Lung microvascular endothelial cell (primary cell): ENCODE measurements at regions not wholly inside any gene's neighbourhood (a gene's known extent, or its start where the extent isn't known, plus 50 kb on each side); places are given as distances from the start of the nearest gene placed in this dataset.

Source experiments
- DNase-seq, 2 donors: peaks; one replicate each; pipeline versions ENCODE4 v3.0.0 to v3.0.0-alpha.2; 2010; ENCODE audit warnings: low read depth in 2 of 2

DNA sequence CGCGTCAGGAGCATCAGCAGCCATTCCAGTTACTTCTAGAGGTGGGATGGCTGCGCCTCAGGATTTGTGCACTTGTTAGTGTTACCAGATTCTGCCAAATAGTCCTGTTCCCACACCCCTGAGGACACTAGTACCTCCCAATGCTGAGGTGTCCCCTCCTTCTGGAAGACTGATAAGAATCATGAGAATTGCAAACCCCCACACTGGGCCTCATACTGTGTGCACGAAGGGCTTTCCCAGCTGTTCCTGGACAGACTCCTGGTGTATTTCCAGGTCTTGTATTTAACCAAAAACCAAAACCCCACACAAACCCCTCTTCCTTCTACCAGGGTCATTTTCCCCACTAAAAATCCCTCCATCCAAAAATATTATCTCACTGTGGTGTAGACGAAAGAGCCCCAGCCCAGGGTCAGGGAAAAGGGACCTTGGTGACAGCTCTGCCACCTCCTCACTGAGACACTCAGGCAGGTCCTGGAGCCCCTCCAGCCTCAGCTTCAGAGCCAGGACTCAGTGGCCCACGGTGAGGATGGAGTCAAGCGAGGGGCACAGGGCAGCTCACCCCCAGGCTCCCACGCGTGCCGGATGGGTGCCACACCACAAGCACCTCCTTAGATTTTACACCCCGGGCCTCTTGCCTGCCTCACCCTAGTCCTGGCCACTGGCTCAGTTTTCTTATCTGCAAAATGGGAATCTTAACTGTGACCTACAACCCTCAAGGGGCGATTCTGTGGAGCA, 131.4 kb upstream of the RUNX3 start:
- no peak for DNase-seq

DNA sequence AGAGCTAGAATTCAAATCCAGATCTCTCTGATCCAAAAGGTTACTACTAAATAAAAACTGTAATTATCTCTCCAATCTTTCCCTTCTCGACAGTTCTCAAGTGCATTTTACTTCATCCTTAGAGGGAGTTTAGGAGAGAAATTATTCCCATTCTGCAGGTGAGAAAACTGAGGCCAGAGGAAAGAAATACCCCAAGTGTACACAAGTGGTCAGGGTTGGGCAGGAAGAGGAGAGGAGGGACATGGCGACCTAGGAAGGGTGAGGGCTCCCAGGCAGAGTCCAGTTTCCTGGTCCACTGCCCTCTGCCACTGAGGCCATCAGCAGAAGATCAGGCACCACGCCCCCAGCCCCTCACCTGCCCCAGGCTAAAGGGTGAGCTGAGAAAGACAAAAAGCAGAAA, 127.1 kb upstream of the RUNX3 start:
- DNase-seq = no peak

DNA sequence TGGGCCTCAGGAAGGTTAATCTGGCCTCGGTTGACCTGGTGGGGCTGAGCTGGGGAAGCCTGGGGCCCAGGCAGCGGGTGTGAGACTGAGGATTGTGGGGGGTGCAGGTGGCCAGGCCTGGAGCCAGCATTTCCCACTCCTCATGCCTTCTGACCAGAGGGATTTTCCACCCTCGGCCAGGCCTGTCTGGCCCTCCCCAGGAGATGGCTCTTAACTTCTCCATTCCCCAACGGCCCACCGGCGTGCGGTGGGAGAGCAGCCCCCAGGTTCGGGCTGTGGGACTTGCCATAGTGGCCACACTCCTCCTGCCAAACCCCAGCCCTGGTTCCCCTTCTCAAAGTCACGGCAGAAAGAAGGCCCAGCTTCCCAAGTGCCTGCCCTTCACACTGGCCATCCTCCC, 126.5 kb upstream of the RUNX3 start:
- no peak for DNase-seq

GRCh38 chr1:25055961-25056360, 125.9 kb upstream of the RUNX3 start:
- no peak for DNase-seq

DNA sequence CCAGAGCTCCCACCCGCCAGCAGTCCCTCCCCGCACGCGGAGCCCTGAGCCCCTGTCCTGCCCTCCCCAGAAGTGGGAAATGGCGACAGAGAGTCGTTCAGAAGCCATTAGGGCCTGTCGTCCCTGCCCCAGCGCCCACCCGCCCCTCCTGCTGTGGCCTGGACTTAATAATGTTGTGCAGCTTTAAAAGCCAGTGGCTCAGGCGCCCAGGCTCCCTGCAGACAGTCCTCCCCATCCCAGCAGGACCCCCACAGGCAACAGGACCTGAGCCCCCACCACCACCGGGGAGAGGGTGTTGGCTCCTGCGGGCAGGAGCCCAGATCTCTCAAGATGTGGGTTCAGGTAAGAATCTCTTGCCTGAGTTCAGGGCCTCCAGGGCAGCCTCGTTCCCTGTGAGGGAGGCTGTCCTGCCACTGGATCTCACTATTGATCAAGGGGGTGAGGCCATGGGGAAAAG, 125.3 kb upstream of the RUNX3 start:
- no peak for DNase-seq

DNA sequence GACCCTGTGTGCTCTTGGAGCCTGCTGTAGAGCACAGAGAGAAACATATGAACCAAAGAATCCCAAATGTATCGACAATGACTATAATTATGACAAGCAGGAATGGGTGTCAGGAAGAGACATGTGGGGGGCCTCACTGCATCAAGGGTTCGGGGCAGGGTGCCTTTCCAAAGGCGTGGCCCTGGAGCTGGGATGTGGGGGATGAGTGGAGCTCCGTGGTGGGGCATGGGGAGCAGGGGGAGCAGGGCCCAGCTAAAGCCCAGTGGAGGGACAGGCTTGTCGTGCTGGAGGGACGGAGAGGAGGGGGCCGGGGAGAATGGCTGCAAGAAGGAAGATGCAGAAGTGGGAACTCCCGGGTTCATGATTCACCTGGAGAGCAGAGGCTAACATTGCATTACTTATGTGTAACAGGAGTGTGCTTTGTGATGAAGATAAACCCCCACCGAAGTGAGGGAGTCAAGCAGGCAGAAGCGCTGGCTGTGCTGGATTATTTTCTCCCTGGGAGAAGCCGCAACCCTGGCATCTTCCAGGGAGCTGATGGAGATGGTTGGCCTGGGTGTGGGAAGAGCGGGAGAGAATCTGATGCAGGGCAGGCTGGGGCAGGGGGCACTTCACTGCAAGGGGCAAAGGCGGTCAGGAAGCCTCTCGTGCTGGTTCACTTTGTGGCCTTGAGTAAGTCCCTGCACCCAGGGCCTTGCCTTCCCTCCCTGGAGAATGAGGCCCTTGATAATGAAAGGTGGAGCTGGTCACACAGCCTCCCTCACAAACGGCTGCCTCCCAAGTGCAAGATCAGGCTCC, 124.6 kb upstream of the RUNX3 start:
- no peak for DNase-seq

DNA sequence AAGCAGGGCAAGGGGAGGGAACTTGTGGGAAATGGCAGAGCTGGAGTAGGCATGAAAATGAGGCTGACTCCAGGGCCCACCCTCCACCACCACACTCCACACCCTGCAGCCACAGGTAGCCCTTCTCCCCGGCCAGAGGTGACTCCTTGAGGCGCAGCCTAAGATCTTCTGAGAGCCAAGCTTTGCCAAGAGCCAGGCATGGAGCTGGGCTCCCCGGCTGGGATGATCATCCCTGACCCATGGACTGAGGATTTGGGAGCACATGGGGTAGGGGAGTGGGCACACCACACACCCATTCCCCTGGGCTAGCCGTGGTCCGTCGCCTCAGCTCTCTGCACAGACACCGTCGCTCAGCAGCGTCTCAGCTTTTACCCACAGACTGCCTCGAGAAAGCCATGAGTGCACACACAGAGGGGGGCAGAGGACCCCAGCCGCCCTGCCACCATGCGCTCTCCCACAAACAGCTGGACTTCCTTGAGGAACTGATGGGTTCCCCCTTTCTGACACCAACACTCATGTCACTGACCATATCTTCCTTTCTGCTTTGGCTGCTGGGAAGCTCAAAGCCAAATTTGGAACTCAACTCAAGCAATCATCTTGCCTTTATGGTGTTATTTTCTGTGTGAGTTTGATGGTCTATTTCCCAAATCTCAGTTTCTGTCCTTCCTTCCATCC, 123.6 kb upstream of the RUNX3 start:
- DNase-seq = no peak

GRCh38 chr1:25051906-25052305, 121.8 kb upstream of the RUNX3 start:
- DNase-seq = no peak

- no peak for DNase-seq
Observed at GRCh38 chr1:25051504-25051903, 121.4 kb upstream of the RUNX3 start.

- no peak for DNase-seq
Observed at GRCh38 chr1:25050165-25050564, 120.1 kb upstream of the RUNX3 start.

DNA sequence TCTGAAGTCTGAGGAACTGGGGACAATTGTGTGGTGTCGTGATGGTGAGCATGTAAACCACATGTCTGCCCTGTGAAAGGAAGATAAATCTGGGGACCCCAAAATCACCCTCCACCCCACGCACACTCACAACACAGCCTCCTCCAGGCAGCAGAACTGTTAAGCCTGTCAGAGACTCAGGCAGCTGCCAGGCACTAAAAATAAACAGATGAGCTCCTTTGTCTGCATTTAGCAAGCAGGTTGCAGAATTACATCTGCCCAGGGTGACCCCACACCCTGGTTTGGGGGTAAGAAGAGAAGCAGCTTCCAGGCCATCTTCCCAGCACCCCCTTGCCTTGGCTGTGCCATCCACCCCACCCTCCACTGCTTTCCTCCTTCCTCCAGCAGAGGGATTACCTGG, 119.1 kb upstream of the RUNX3 start:
- no peak for DNase-seq

DNA sequence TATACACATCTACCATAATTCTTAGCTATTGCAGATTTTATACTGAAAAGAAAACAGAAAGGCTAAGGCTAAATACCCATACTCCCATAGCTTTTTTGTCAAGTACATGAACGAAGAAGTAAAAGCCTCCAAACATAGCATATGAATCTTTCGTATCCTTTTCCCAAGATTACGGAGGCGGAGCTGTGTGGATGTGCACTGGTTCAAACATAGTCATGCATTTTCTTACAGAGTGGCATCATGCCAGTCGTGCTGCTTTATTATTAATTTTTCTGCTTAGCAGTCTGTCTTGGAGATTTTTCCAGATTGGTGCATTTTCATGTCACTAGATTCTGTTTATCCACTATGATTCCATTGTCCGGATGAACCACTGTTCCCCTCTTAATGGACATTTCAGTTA, 118.7 kb upstream of the RUNX3 start:
- no peak for DNase-seq

DNA sequence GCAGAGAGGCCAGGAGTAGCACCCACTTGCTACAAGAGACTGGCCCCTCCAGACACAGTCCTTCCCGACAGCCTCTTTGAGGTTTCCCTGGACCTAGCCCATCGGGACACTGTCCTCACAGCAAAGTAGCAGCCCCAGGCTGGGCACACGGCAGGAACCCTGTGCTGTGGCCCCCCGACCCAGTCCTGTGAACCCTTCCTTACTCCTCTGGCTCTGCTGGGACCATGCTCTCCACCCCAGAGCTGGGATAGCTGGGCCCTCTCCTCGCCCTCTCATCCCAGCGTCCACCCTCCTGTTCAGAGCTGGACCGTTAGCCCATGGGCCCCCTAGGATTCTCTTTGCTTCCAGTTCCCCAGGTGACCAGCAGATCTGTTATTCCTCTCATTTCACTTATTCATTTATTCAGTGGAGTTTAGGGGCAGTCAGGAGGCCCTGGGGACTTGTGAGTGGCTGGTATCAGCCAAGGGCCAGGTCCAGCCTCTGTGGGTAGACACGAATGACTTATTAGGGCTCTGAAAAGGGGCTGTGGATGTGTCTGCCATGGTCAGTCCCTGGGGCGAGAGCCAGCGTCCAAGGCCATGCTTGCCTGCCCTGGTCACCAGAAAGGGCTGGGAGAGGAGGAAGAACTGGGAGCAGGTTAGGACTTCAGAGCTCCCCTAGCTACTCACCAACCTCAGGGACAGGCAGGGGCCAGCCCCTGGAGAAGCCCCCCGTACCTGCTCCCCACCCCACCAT, 117.6 kb upstream of the RUNX3 start:
- DNase-seq = no peak

- DNase-seq = no peak
Observed at GRCh38 chr1:25046194-25046532, 116.1 kb upstream of the RUNX3 start.

- DNase-seq = no peak
Observed at GRCh38 chr1:25045480-25046193, 115.6 kb upstream of the RUNX3 start.

GRCh38 chr1:25043228-25043580, 113.1 kb upstream of the RUNX3 start:
- no peak for DNase-seq

- DNase-seq = no peak
Observed at GRCh38 chr1:25042331-25043227, 112.5 kb upstream of the RUNX3 start.

- no peak for DNase-seq
Observed at GRCh38 chr1:25041916-25042315, 111.8 kb upstream of the RUNX3 start.

GRCh38 chr1:25040122-25040685, 110.1 kb upstream of the RUNX3 start:
- no peak for DNase-seq

DNA sequence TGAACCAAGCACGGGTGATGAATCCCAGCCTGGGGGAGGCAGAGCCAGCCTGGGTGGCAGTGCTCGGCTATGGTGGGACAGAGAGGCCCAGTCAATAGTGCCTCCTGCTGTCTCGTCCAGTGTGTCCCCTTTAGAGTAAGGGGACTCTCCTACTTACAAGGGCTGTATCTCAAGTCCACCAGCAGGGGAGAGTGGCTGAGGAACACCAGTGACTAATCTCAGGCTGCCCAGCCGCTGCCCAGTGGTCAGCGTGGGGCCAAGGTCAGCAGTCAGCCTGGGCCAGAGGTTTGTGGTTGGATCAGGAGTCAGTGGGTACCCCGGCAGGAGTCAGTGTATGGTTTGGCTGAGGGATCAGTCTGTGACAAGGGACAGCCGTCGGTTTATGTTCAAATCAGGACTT, 109.2 kb upstream of the RUNX3 start:
- DNase-seq = no peak
